Thoracic aorta (tissue), 2 donors: ENCODE measurements at regions not wholly inside any gene's neighbourhood (a gene's known extent, or its start where the extent isn't known, plus 50 kb on each side); places are given as distances from the start of the nearest gene placed in this dataset.
"Not testable (repeated sequence)": the region's sequence is repeated elsewhere in the genome, so short reads cannot be mapped to it uniquely, and the experiment has no call there.

Experiments used
- ATAC-seq: fragments of 150-250 bp; one replicate; pipeline ENCODE4 v1.8.0; 2017; ENCODE audit warnings: low read depth; ENCODE audit not compliant: insufficient number of reproducible peaks, low FRiP score
- DNase-seq: peaks from one replicate; pipeline ENCODE4 v3.0.0-alpha.2; 2020; ENCODE audit warnings: low spot score
- H3K27ac ChIP-seq, 2 donors: fragments of 200-600 bp; sonication (generic); 1 replicate in 1 of 2; 2 replicates in 1 of 2; pipeline ENCODE4 v1.5.1; 2016; ENCODE audit warnings: mild to moderate bottlenecking in 2 of 2, moderate library complexity in 2 of 2
- H3K27me3 ChIP-seq: fragments of 200-600 bp; sonication (generic); replicated peaks from 2 replicates; pipeline ENCODE4 v1.6.0; 2016; ENCODE audit warnings: mild to moderate bottlenecking; ENCODE audit not compliant: insufficient read depth
- H3K36me3 ChIP-seq: fragments of 200-600 bp; sonication (generic); one replicate; pipeline ENCODE4 v1.5.1; 2016
- H3K4me1 ChIP-seq, 2 donors: fragments of 200-600 bp; sonication (generic); 1 replicate in 1 of 2; 2 replicates in 1 of 2; pipeline versions ENCODE4 v1.5.1 to v1.6.0; 2016; ENCODE audit warnings: low read depth in 2 of 2, mild to moderate bottlenecking in 1 of 2; ENCODE audit not compliant: control insufficient read depth in 1 of 2
- H3K4me3 ChIP-seq: fragments of 200-600 bp; sonication (generic); 2 replicates; pipeline ENCODE4 v1.5.1; 2016; ENCODE audit warnings: mild to moderate bottlenecking
- H3K9me3 ChIP-seq: fragments of 200-600 bp; sonication (generic); 2 replicates; pipeline ENCODE4 v1.5.1; 2016
- CTCF ChIP-seq: fragments of 200-600 bp; sonication (generic); IDR thresholded peaks from one replicate; pipeline ENCODE4 v1.5.1; 2019; ENCODE audit warnings: antibody characterized with exemption

DNA sequence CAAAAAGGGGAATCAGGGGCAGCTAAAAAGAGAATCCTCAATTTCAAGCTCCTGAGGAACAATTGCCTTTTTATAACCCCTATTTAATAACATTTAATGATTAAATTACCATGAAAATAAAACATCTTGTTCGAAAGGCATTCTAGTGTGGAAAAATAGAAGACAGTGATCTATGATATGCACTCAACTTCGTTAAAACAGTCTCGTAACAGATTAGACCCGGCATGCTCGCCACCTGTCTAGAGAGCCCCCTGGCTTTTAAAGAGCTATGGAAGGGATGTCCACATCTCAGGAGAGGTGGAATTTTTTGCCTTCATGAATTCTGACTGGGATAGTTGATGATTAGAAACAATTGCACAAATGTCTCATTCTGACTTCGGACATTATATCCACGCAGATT, 153.7 kb upstream of the MDFIC2 start:
- TF ChIP-seq CTCF = no peak
- H3K36me3 ChIP-seq = no peaks in the 10 kb centered on the region
- DNase-seq (no peak), ATAC-seq (no peak)
- H3K27ac ChIP-seq = no peak overlapping the region
- no peaks in the 10 kb centered on the region for H3K27me3 ChIP-seq
- no peak overlapping the region for H3K4me3 ChIP-seq
- peaks cover 0 to 3% of the 10 kb centered on the region in 2 donors for H3K4me1 ChIP-seq
- no peaks in the 10 kb centered on the region for H3K9me3 ChIP-seq

DNA sequence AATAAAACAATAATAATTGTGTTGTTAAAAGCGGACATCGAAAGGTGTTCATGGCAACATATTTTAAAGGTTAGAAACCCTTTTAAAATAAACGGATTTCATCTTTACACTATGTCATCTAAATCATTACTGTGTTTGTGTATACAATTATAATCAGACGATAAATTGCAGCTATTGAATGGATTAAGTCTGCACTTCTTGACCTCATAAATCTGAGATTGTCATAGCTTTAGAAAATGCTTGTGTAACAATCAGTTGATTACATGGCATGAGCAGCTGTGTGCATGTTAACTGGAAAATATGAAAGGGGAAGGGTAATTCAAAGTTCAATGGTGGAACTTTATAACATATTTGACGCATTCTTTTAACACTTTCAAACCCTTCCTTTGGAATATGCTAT, 152.4 kb upstream of the MDFIC2 start:
- DNase-seq = no peak
- no peak overlapping the region for H3K4me3 ChIP-seq
- H3K4me1 ChIP-seq = no peaks in the 10 kb centered on the region
- no peaks in the 10 kb centered on the region for H3K36me3 ChIP-seq
- H3K27me3 ChIP-seq = no peaks in the 10 kb centered on the region
- no peak overlapping the region for H3K27ac ChIP-seq
- ATAC-seq = no peak
- no peaks in the 10 kb centered on the region for H3K9me3 ChIP-seq
- no peak for TF ChIP-seq CTCF

GRCh38 chr3:70464465-70464864, 152.0 kb upstream of the MDFIC2 start:
- TF ChIP-seq CTCF = no peak
- no peak for ATAC-seq

DNA sequence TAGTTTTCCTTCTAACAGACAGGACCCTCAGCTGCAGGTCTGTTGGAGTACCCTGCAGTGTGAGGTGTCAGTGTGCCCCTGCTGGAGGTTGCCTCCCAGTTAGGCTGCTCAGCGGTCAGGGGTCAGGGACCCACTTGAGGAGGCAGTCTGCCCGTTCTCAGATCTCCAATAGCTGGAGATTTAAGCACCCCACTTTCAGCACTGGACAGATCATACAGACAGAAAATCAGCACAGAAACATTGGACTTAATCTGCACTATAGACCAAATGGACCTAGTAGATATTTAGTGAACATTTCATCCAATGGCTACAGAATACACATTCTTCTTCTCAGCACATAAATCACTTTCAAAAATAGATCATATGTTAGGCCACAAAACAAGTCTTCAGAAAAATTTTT, 137.8 kb upstream of the MDFIC2 start:
- not testable (repeated sequence) for ATAC-seq, H3K27me3 ChIP-seq, H3K27ac ChIP-seq, H3K9me3 ChIP-seq, DNase-seq, H3K4me1 ChIP-seq, H3K4me3 ChIP-seq, H3K36me3 ChIP-seq

More at GRCh38 chr3:70464465-70464864, 152.0 kb upstream of the MDFIC2 start:
- Histone ChIP-seq H3K4me3 (no peak overlapping the region), H3K4me1 (no peaks in the 10 kb centered on the region), H3K27ac (no peak overlapping the region), H3K27me3 (no peaks in the 10 kb centered on the region), H3K9me3 (no peaks in the 10 kb centered on the region), H3K36me3 (no peaks in the 10 kb centered on the region)
- no peak for DNase-seq

DNA sequence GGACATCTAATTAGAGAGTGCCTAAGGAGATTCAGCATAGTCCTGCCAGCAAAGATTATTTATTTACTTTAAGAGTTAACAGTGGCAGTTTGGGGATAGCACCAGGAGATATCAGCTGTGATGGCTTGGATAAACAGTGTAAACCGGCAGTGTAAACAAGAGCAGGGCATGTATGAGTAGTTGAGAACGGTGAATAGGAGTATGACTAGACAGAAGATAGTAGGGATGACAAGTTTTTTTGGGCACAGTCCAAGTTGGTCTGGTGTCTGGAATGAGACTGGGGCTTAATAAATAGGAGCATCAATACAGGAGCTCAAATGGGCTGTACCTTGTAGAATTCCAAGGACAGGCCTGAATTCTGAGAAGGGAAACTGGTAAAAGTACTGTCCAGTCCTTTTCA, 123.0 kb upstream of the MDFIC2 start:
- not testable (repeated sequence) for H3K9me3 ChIP-seq, DNase-seq, H3K36me3 ChIP-seq, H3K27me3 ChIP-seq, ATAC-seq, H3K27ac ChIP-seq, H3K4me1 ChIP-seq, H3K4me3 ChIP-seq

- no peaks in the 10 kb centered on the region for H3K9me3 ChIP-seq
- no peak overlapping the region for H3K4me3 ChIP-seq
- no peak for ATAC-seq
- peaks cover 0 to 3% of the 10 kb centered on the region in 2 donors for H3K4me1 ChIP-seq
- no peaks in the 10 kb centered on the region for H3K27me3 ChIP-seq
- TF ChIP-seq CTCF = no peak
- no peak overlapping the region for H3K27ac ChIP-seq
- H3K36me3 ChIP-seq = no peaks in the 10 kb centered on the region
- no peak for DNase-seq
Observed at GRCh38 chr3:70433091-70433490, 120.7 kb upstream of the MDFIC2 start.
